ENCODE measurements at regions not wholly inside any gene's neighbourhood (a gene's known extent, or its start where the extent isn't known, plus 50 kb on each side); places are given as distances from the start of the nearest gene placed in this dataset.

DNA sequence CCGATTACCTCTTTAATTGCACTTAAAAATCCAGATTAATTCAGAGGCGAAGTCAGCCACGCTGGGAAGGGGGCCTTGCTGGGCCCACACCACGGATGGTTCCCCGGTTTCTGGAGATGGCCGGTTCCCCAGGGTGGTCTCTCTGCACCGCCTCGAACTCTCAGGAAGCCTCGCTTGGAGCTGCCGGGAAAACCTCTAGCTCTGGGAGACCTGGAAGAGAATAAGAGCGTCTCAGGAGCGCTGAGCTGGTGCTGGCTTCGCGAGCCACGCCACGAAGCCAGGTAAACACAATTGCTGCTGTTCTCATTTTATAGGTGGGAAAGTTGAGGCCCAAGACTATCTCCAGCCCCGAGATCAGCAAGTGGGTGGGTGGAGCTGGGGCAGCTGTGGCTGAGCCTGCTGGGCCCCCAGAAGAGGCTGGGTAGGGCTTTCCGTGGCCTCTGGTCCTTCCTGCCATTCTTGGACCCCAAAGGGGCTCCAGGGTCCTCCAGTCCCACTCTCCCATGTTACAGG is 110.4 kb downstream of the MICALL2 start:
- H3K4me3 ChIP-seq: no peak overlapping the region
- no peak for DNase-seq
- peaks cover 100% of the 10 kb centered on the region for H3K27me3 ChIP-seq (ENCODE audit: low read depth)
- no peaks in the 10 kb centered on the region for H3K4me1 ChIP-seq
- H3K36me3 ChIP-seq: no peaks in the 10 kb centered on the region
- TF ChIP-seq, protein P1, sequence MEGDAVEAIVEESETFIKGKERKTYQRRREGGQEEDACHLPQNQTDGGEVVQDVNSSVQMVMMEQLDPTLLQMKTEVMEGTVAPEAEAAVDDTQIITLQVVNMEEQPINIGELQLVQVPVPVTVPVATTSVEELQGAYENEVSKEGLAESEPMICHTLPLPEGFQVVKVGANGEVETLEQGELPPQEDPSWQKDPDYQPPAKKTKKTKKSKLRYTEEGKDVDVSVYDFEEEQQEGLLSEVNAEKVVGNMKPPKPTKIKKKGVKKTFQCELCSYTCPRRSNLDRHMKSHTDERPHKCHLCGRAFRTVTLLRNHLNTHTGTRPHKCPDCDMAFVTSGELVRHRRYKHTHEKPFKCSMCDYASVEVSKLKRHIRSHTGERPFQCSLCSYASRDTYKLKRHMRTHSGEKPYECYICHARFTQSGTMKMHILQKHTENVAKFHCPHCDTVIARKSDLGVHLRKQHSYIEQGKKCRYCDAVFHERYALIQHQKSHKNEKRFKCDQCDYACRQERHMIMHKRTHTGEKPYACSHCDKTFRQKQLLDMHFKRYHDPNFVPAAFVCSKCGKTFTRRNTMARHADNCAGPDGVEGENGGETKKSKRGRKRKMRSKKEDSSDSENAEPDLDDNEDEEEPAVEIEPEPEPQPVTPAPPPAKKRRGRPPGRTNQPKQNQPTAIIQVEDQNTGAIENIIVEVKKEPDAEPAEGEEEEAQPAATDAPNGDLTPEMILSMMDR (IDR thresholded peaks at IDR 0.05; ENCODE audit: borderline replicate concordance): no peak
- no peaks in the 10 kb centered on the region for H3K9me3 ChIP-seq (replicated peaks)
- H3K27ac ChIP-seq (replicated peaks): no peak overlapping the region
- intact Hi-C loops (cut with micrococcal nuclease): no loop called here

DNA sequence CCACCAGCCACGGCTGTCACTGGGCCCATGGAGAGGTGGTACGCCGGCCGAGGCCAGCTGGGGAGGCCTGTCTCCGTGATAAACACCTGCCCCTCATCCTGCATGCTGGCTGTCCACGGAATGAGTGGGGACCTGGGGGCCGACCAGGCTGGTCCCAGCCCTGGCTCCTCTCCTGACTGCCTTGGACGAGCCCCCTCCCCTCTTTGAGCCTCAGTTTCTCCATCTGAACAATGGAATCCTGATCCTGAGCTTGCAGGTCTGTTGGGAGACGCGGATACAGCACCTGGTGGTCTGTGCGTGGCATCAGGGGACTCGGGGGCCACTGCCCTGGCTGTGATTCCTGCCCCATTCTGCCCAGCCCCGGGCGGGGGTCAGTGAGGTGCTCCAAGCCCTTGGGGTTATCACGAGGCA is 109.9 kb downstream of the MICALL2 start:
- DNase-seq: no peak
- Histone ChIP-seq H3K4me1 (no peaks in the 10 kb centered on the region), H3K36me3 (no peaks in the 10 kb centered on the region), H3K4me3 (no peak overlapping the region), H3K27ac (replicated peaks) (no peak overlapping the region), H3K9me3 (replicated peaks) (no peaks in the 10 kb centered on the region), H3K27me3 (ENCODE audit: low read depth) (peaks cover 100% of the 10 kb centered on the region)
- intact Hi-C loops (cut with micrococcal nuclease): no loop called here
- TF ChIP-seq, protein P1 (IDR thresholded peaks at IDR 0.05; ENCODE audit: borderline replicate concordance): no peak

DNA sequence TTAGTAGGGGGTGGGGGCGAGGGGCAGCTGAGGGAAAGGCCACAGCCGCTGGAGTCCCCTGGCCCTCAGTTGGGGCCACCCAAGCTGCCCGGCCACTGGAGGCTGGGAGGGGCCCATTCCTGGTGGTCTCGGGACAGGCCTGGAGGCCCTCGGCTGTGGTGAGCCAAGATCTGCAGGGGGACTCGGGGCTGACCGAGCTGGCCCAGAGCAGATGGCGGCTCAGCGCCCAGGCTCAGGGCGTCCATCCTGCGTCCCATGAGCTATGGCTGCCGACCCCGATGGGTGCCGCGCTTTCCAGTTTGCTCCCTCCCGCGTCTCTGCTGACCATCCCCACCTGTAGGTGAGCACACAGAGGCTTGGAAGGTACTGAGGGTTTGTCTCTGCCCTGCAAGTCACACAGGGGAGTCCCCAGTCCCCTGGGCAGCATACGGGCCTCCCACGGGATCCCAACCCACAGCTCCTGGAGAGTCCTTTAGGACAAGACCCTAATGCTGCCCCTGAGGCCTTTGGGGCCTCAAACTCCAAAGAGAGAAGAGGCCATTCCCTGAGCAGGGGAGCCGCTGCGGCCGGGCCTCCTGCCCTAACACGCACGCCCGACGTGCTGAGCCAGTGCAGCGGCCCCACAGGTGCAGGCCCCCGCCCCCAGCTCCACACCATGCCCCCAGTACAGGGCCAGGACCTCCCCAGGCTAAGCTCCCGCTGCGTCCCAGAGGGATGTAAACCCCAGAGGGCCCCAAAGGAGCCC is 107.2 kb downstream of the MICALL2 start:
- Histone ChIP-seq H3K36me3 (no peaks in the 10 kb centered on the region), H3K27me3 (ENCODE audit: low read depth) (peaks cover 99% of the 10 kb centered on the region), H3K4me1 (no peaks in the 10 kb centered on the region), H3K9me3 (replicated peaks) (no peaks in the 10 kb centered on the region), H3K27ac (replicated peaks) (no peak overlapping the region), H3K4me3 (no peak overlapping the region)
- intact Hi-C loops (cut with micrococcal nuclease): no loop called here
- TF ChIP-seq, protein P1 (IDR thresholded peaks at IDR 0.05; ENCODE audit: borderline replicate concordance): no peak
- DNase-seq: no peak

DNA sequence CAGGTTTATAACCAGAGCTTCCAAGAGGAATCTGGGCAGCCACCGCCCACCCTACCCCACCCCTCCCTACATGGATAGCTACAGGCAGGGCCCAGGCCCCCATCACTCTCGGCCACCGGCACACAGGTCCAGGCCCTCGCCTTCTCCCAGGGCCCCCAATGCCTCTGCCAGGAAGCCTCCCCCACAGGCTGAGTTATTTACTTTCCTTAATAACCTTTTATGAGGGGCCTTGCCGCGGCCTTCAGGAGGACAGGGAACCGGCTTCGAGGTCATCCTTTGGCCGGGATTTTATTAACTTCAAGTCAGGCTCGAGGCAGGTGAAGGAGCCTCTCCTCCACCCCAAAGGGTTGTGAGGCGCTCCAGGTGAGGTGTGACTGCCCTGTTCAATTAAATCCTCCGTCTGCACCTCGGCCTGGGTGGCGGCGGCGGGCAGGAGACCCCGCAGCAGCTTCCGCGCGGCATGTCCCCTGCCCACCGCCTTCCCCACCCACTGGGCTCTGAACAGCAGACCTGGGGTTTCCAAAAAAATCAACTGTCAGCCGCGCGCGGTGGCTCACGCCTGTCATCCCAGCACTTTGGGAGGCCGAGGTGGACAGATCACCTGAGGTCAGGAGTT is 106.5 kb downstream of the MICALL2 start:
- no peak overlapping the region for H3K27ac ChIP-seq (replicated peaks)
- DNase-seq: no peak
- H3K36me3 ChIP-seq: no peaks in the 10 kb centered on the region
- no peaks in the 10 kb centered on the region for H3K4me1 ChIP-seq
- TF ChIP-seq, protein P1 (IDR thresholded peaks at IDR 0.05; ENCODE audit: borderline replicate concordance): no peak
- intact Hi-C loops (cut with micrococcal nuclease): no loop called here
- no peaks in the 10 kb centered on the region for H3K9me3 ChIP-seq (replicated peaks)
- peaks cover 98% of the 10 kb centered on the region for H3K27me3 ChIP-seq (ENCODE audit: low read depth)
- no peak overlapping the region for H3K4me3 ChIP-seq

DNA sequence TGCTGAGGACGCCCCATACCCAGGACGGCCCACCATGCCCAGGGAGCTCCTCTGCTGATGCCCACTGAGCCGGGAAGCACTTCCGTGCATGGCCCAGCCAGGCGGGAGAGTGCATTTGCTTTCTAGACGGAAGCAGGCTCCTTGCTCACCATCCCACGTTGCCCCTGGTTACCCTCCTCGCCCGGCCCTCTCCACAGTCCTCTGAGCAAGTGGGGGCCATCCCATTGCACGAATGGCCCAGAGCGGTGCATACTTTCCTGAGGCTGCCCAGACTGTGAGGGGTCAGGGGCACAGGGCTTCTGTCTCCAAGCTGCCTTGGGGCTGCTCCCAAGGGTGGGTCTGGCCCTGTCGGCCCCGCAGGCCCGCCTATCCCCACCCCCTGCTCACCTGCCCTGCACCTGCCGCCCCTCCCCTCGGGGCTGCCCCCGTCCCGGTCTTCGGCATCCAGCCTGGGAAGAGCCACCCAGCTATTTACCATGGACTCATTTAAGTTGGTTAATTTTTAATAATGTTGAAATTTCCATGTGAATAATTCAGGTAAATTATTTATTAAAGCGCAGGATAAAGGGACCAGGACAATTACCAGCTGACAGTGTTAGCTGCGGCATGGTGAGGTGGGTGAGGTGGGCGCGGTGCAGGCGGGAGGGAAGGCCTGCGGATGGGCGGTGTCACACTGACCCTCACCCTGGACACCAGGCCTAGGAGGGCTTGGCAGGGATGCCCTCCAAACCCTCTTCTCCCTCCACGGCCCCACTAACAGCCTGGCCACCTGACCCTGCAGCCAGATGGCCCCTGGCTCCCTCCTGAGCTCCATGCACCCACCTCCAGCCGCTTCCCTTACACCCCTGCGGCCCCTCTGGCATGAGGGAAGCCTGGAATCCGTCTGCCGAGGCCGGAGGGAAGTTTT is 104.4 kb downstream of the MICALL2 start:
- intact Hi-C loops (cut with micrococcal nuclease): no loop called here
- Histone ChIP-seq H3K4me3 (no peak overlapping the region), H3K36me3 (no peaks in the 10 kb centered on the region), H3K4me1 (no peaks in the 10 kb centered on the region), H3K9me3 (replicated peaks) (no peaks in the 10 kb centered on the region), H3K27ac (replicated peaks) (no peak overlapping the region), H3K27me3 (ENCODE audit: low read depth) (peaks cover 80% of the 10 kb centered on the region)
- no peak for DNase-seq
- TF ChIP-seq, protein P1 (IDR thresholded peaks at IDR 0.05; ENCODE audit: borderline replicate concordance): no peak
